HEK293 (cell line): ENCODE measurements at regions not wholly inside any gene's neighbourhood (a gene's known extent, or its start where the extent isn't known, plus 50 kb on each side); places are given as distances from the start of the nearest gene placed in this dataset.

Source experiments
- CTCF ChIA-PET: fragments of 350-600 bp; formaldehyde crosslinking; extraction: SDS; loops from one replicate; lab custom pipeline; 2021; ENCODE audit warnings: antibody characterized with exemption; lab: Yijun Ruan, JAX
- POLR2A ChIA-PET: fragments of 300-600 bp; formaldehyde crosslinking; extraction: SDS; loops from one replicate; lab custom pipeline; 2020; ENCODE audit warnings: antibody characterized with exemption, inconsistent platforms; lab: Yijun Ruan, JAX
- H3K27ac ChIP-seq: fragments of 200-500 bp; sonication (Bioruptor generic); 2 replicates; pipeline ENCODE4 v1.5.1; 2014; ENCODE audit warnings: low read depth, low read length, control low read depth, inconsistent platforms; ENCODE audit errors: extremely low read depth
- H3K36me3 ChIP-seq, 2 experiments: fragments of 200-500 bp in 1 of 2; sonication (Bioruptor generic) in 1 of 2; 1 replicate in 1 of 2; 2 replicates in 1 of 2; pipeline ENCODE4 v1.5.1; 2014 to 2017; ENCODE audit warnings: inconsistent platforms in 2 of 2, low read length in 2 of 2; ENCODE audit not compliant: control insufficient read depth in 2 of 2, insufficient read depth in 1 of 2
- H3K4me1 ChIP-seq: fragments of 200-500 bp; sonication (Bioruptor generic); 2 replicates; pipeline ENCODE4 v1.5.1; 2014; ENCODE audit warnings: mild to moderate bottlenecking, low read length, inconsistent platforms; ENCODE audit not compliant: control insufficient read depth, insufficient read depth
- H3K4me3 ChIP-seq: 2 replicates; pipeline ENCODE4 v1.5.1; 2011; ENCODE audit warnings: low read depth, mild to moderate bottlenecking, control low read depth, low read length, moderate library complexity
- H3K9me3 ChIP-seq: fragments of 200-500 bp; sonication (Bioruptor generic); 2 replicates; pipeline ENCODE4 v1.5.1; 2014; ENCODE audit warnings: low read depth, low read length, inconsistent platforms; ENCODE audit not compliant: control insufficient read depth, insufficient read depth
- GLI2 ChIP-seq: fragments of 450-650 bp; formaldehyde crosslinking; IDR thresholded peaks from 2 replicates; pipeline ENCODE4; 2017; ENCODE audit warnings: missing biosample characterization, missing genetic modification characterization, low read depth, borderline replicate concordance
- SCRT2 ChIP-seq: fragments of 450-650 bp; formaldehyde crosslinking; IDR thresholded peaks from 2 replicates; pipeline ENCODE4 v1.5.1; 2016; ENCODE audit warnings: missing biosample characterization, missing genetic modification characterization
- ZFP41 ChIP-seq: fragments of 450-650 bp; formaldehyde crosslinking; IDR thresholded peaks from 2 replicates; pipeline ENCODE4 v1.5.1; 2016; ENCODE audit warnings: missing biosample characterization, missing genetic modification characterization, borderline replicate concordance
- ZNF211 ChIP-seq: fragments of 450-650 bp; formaldehyde crosslinking; IDR thresholded peaks from 2 replicates; pipeline ENCODE4 v1.5.1; 2016; ENCODE audit warnings: low read depth, missing biosample characterization, missing genetic modification characterization
- ZNF239 ChIP-seq: fragments of 450-650 bp; formaldehyde crosslinking; IDR thresholded peaks from 2 replicates; pipeline ENCODE4 v1.5.1; 2016; ENCODE audit warnings: missing biosample characterization, missing genetic modification characterization
- ZNF292 ChIP-seq: fragments of 450-650 bp; formaldehyde crosslinking; IDR thresholded peaks from 2 replicates; pipeline ENCODE4 v1.5.1; 2016; ENCODE audit warnings: low read depth, missing biosample characterization, missing genetic modification characterization, borderline replicate concordance
- ZNF302 ChIP-seq: fragments of 450-650 bp; formaldehyde crosslinking; IDR thresholded peaks from 2 replicates; pipeline ENCODE4 v1.5.1; 2016; ENCODE audit warnings: missing biosample characterization, missing genetic modification characterization, low read depth
- ZNF366 ChIP-seq: fragments of 450-650 bp; formaldehyde crosslinking; conservative IDR thresholded peaks from 2 replicates; pipeline ENCODE4 v1.5.1; 2016; ENCODE audit warnings: missing biosample characterization, missing genetic modification characterization
- ZNF423 ChIP-seq: fragments of 450-650 bp; formaldehyde crosslinking; IDR thresholded peaks from 2 replicates; pipeline ENCODE4 v1.5.1; 2016; ENCODE audit warnings: missing biosample characterization, missing genetic modification characterization
- ZNF426 ChIP-seq: fragments of 450-650 bp; formaldehyde crosslinking; IDR thresholded peaks from 2 replicates; pipeline ENCODE4 v1.5.1; 2017; ENCODE audit warnings: missing biosample characterization, missing genetic modification characterization, mild to moderate bottlenecking, inconsistent platforms, moderate library complexity
- ZNF514 ChIP-seq: fragments of 450-650 bp; formaldehyde crosslinking; IDR thresholded peaks from 2 replicates; pipeline ENCODE4 v1.5.1; 2016; ENCODE audit warnings: missing biosample characterization, missing genetic modification characterization
- ZNF660 ChIP-seq: fragments of 450-650 bp; IDR thresholded peaks from 2 replicates; pipeline ENCODE4 v1.5.1; 2018; ENCODE audit warnings: missing biosample characterization, mild to moderate bottlenecking, missing genetic modification characterization
- ZNF777 ChIP-seq: fragments of 450-650 bp; formaldehyde crosslinking; IDR thresholded peaks from 2 replicates; pipeline ENCODE4 v1.5.1; 2017; ENCODE audit warnings: missing biosample characterization, missing genetic modification characterization, borderline replicate concordance
- ZNF843 ChIP-seq: fragments of 450-650 bp; formaldehyde crosslinking; IDR thresholded peaks from 2 replicates; pipeline ENCODE4 v1.5.1; 2016; ENCODE audit warnings: missing biosample characterization, missing genetic modification characterization
- TF ChIP-seq, protein P1 (sequence below): fragments of 450-650 bp; IDR thresholded peaks from 2 replicates; pipeline ENCODE4 v1.5.1; 2018; ENCODE audit warnings: missing biosample characterization, missing genetic modification characterization
- TF ChIP-seq, protein P2 (sequence below): fragments of 450-650 bp; formaldehyde crosslinking; IDR thresholded peaks from 2 replicates; pipeline ENCODE4 v1.5.1; 2016; ENCODE audit warnings: missing biosample characterization, missing genetic modification characterization
- TF ChIP-seq, protein P3 (sequence below): fragments of 450-650 bp; formaldehyde crosslinking; IDR thresholded peaks from 2 replicates; pipeline ENCODE4 v1.5.1; 2017; ENCODE audit warnings: missing biosample characterization, missing genetic modification characterization
- TF ChIP-seq, protein P4 (sequence below): fragments of 450-650 bp; formaldehyde crosslinking; IDR thresholded peaks from 2 replicates; pipeline ENCODE4 v1.5.1; 2016; ENCODE audit warnings: missing biosample characterization, missing genetic modification characterization
- TF ChIP-seq, protein P5 (sequence below): fragments of 450-650 bp; formaldehyde crosslinking; conservative IDR thresholded peaks from 2 replicates; pipeline ENCODE4 v1.5.1; 2016; ENCODE audit warnings: low read depth, missing biosample characterization, missing genetic modification characterization

DNA sequence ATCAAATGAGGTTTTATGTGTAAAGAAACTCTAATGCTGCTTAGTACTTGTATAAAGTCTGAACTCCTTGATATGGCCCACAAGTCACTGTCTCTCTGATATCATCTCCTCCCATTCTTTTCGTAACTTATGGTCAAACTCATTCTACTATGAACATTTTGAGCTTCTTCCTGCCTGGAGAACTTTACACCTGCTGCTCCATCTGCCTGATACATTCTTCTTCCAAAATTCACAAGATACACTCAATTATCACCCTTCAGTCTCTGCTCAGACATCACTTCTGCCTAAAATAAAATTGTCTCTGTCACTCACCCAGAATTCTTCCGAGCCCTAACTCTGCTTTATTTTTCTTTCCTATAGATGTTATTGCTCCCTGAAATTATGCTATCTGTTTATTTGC is 192.8 kb upstream of the LYPLAL1 start:
- H3K36me3 ChIP-seq = no peaks in the 10 kb centered on the region
- POLR2A ChIA-PET = no interaction called here
- no peak overlapping the region for H3K4me3 ChIP-seq
- H3K4me1 ChIP-seq = no peaks in the 10 kb centered on the region
- CTCF ChIA-PET = interaction anchor here (0.7 kb wide), 1 partner anchor 230 kb away, joined by 5 read pairs; no protein-coding TSS in a partner anchor
- TF ChIP-seq, protein P1, sequence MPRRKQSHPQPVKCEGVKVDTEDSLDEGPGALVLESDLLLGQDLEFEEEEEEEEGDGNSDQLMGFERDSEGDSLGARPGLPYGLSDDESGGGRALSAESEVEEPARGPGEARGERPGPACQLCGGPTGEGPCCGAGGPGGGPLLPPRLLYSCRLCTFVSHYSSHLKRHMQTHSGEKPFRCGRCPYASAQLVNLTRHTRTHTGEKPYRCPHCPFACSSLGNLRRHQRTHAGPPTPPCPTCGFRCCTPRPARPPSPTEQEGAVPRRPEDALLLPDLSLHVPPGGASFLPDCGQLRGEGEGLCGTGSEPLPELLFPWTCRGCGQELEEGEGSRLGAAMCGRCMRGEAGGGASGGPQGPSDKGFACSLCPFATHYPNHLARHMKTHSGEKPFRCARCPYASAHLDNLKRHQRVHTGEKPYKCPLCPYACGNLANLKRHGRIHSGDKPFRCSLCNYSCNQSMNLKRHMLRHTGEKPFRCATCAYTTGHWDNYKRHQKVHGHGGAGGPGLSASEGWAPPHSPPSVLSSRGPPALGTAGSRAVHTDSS = no peak
- TF ChIP-seq ZNF660 (tag by site-specific recombination) (no peak), ZNF777 (tag by site-specific recombination) (no peak), ZNF302 (tag by site-specific recombination) (no peak), ZNF843 (no peak), ZNF211 (no peak), ZNF366 (no peak), ZFP41 (tag by site-specific recombination) (no peak), SCRT2 (no peak), ZNF423 (no peak), ZNF514 (tag by site-specific recombination) (no peak), ZNF292 (tag by site-specific recombination) (no peak), ZNF426 (tag by site-specific recombination) (no peak), GLI2 (tag by site-specific recombination) (no peak), ZNF239 (no peak)
- TF ChIP-seq, protein P2, sequence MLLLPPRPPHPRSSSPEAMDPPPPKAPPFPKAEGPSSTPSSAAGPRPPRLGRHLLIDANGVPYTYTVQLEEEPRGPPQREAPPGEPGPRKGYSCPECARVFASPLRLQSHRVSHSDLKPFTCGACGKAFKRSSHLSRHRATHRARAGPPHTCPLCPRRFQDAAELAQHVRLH = no peak
- TF ChIP-seq, protein P3, sequence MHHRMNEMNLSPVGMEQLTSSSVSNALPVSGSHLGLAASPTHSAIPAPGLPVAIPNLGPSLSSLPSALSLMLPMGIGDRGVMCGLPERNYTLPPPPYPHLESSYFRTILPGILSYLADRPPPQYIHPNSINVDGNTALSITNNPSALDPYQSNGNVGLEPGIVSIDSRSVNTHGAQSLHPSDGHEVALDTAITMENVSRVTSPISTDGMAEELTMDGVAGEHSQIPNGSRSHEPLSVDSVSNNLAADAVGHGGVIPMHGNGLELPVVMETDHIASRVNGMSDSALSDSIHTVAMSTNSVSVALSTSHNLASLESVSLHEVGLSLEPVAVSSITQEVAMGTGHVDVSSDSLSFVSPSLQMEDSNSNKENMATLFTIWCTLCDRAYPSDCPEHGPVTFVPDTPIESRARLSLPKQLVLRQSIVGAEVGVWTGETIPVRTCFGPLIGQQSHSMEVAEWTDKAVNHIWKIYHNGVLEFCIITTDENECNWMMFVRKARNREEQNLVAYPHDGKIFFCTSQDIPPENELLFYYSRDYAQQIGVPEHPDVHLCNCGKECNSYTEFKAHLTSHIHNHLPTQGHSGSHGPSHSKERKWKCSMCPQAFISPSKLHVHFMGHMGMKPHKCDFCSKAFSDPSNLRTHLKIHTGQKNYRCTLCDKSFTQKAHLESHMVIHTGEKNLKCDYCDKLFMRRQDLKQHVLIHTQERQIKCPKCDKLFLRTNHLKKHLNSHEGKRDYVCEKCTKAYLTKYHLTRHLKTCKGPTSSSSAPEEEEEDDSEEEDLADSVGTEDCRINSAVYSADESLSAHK (tag by site-specific recombination) = no peak
- TF ChIP-seq, protein P4, sequence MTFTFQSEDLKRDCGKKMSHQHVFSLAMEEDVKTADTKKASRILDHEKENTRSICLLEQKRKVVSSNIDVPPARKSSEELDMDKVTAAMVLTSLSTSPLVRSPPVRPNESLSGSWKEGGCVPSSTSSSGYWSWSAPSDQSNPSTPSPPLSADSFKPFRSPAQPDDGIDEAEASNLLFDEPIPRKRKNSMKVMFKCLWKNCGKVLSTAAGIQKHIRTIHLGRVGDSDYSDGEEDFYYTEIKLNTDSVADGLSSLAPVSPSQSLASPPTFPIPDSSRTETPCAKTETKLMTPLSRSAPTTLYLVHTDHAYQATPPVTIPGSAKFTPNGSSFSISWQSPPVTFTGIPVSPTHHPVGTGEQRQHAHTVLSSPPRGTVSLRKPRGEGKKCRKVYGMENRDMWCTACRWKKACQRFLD = no peak
- TF ChIP-seq, protein P5, sequence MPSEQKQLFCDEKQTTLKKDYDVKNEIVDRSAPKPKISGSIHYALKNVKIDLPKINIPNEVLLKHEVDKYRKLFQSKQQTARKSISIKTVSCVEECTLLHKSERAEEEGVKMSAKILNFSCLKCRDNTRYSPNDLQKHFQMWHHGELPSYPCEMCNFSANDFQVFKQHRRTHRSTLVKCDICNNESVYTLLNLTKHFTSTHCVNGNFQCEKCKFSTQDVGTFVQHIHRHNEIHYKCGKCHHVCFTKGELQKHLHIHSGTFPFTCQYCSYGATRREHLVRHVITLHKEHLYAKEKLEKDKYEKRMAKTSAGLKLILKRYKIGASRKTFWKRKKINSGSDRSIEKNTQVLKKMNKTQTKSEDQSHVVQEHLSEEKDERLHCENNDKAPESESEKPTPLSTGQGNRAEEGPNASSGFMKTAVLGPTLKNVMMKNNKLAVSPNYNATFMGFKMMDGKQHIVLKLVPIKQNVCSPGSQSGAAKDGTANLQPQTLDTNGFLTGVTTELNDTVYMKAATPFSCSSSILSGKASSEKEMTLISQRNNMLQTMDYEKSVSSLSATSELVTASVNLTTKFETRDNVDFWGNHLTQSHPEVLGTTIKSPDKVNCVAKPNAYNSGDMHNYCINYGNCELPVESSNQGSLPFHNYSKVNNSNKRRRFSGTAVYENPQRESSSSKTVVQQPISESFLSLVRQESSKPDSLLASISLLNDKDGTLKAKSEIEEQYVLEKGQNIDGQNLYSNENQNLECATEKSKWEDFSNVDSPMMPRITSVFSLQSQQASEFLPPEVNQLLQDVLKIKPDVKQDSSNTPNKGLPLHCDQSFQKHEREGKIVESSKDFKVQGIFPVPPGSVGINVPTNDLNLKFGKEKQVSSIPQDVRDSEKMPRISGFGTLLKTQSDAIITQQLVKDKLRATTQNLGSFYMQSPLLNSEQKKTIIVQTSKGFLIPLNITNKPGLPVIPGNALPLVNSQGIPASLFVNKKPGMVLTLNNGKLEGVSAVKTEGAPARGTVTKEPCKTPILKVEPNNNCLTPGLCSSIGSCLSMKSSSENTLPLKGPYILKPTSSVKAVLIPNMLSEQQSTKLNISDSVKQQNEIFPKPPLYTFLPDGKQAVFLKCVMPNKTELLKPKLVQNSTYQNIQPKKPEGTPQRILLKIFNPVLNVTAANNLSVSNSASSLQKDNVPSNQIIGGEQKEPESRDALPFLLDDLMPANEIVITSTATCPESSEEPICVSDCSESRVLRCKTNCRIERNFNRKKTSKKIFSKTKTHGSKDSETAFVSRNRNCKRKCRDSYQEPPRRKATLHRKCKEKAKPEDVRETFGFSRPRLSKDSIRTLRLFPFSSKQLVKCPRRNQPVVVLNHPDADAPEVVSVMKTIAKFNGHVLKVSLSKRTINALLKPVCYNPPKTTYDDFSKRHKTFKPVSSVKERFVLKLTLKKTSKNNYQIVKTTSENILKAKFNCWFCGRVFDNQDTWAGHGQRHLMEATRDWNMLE (tag by site-specific recombination) = no peak
- TF ChIP-seq, all 188 proteins: peak for 0
- H3K9me3 ChIP-seq = no peaks in the 10 kb centered on the region
- no peak overlapping the region for H3K27ac ChIP-seq
